Testis (tissue), 2 donors: ENCODE measurements at regions not wholly inside any gene's neighbourhood (a gene's known extent, or its start where the extent isn't known, plus 50 kb on each side); places are given as distances from the start of the nearest gene placed in this dataset.

Experiments used
- DNase-seq: peaks from one replicate; pipeline ENCODE4 v3.0.0-alpha.2; 2019
- H3K27ac ChIP-seq, 2 donors: fragments of 200-600 bp; sonication (generic); one replicate each; pipeline ENCODE4 v1.5.1; 2019
- H3K27me3 ChIP-seq: fragments of 200-600 bp; sonication (generic); one replicate; pipeline ENCODE4 v1.5.1; 2019
- H3K36me3 ChIP-seq: fragments of 200-600 bp; sonication (generic); one replicate; pipeline ENCODE4 v1.5.1; 2017; ENCODE audit warnings: low read depth; ENCODE audit errors: missing control alignments
- H3K4me1 ChIP-seq: fragments of 200-600 bp; sonication (generic); one replicate; pipeline ENCODE4 v1.5.1; 2019
- H3K4me3 ChIP-seq, 2 donors: fragments of 200-600 bp; sonication (generic); one replicate each; pipeline ENCODE4 v1.5.1; 2017 to 2019
- H3K9me3 ChIP-seq: fragments of 200-600 bp; sonication (generic); one replicate; pipeline ENCODE4 v1.5.1; 2017
- CTCF ChIP-seq, 3 experiments: fragments of 450-650 bp in 2 of 3; fragments of 200-600 bp in 1 of 3; sonication (generic) in 1 of 3; IDR thresholded peaks; one replicate each; pipeline ENCODE4 v1.5.1; 2016 to 2019; ENCODE audit warnings: antibody characterized with exemption in 3 of 3, mild to moderate bottlenecking in 2 of 3, moderate library complexity in 1 of 3
- POLR2A ChIP-seq: fragments of 450-650 bp; IDR thresholded peaks from one replicate; pipeline ENCODE4 v1.6.1; 2017; ENCODE audit warnings: antibody characterized with exemption, mild to moderate bottlenecking, moderate library complexity
- WGBS, 2 donors: methylation state at CpG; one replicate each; pipeline ENCODE4 v1.1.5; 2018; 5-methylcytosine and 5-hydroxymethylcytosine counted together
- intact Hi-C: fragments of 100-400 bp; cut with DNase I; formaldehyde crosslinking; loops from one replicate; pipeline ENCODE4 v1.15.1; 2023; ENCODE audit warnings: low total_unique reads

GRCh38 chr18:1528964-1529509 lies 624.4 kb downstream of the ADCYAP1 start:
- 73 to 83% methylated on average over 2 of the region's 2 CpGs for WGBS, 2 donors
- no peak for TF ChIP-seq POLR2A
- TF ChIP-seq CTCF (IDR thresholded peaks at IDR 0.05), result no peak
- H3K9me3 ChIP-seq, result no peaks in the 10 kb centered on the region
- H3K4me3 ChIP-seq, result no peak overlapping the region
- intact Hi-C loops, result no loop called here
- H3K27me3 ChIP-seq, result no peaks in the 10 kb centered on the region
- no peak overlapping the region for H3K27ac ChIP-seq
- no peaks in the 10 kb centered on the region for H3K4me1 ChIP-seq
- DNase-seq, result no peak
- no peaks in the 10 kb centered on the region for H3K36me3 ChIP-seq

- H3K4me3 ChIP-seq, result no peak overlapping the region
- H3K27me3 ChIP-seq, result no peaks in the 10 kb centered on the region
- no peaks in the 10 kb centered on the region for H3K36me3 ChIP-seq
- no peaks in the 10 kb centered on the region for H3K9me3 ChIP-seq
- no peak for DNase-seq
- TF ChIP-seq POLR2A (no peak), CTCF (IDR thresholded peaks at IDR 0.05) (no peak)
- H3K4me1 ChIP-seq, result no peaks in the 10 kb centered on the region
- intact Hi-C loops, result no loop called here
- H3K27ac ChIP-seq, result no peak overlapping the region
Measured at GRCh38 chr18:1530650-1531049, 626.0 kb downstream of the ADCYAP1 start.

GRCh38 chr18:1539276-1539675 lies 634.6 kb downstream of the ADCYAP1 start:
- intact Hi-C loops, result no loop called here
- Histone ChIP-seq H3K27ac (no peak overlapping the region), H3K36me3 (no peaks in the 10 kb centered on the region), H3K4me1 (no peaks in the 10 kb centered on the region), H3K27me3 (no peaks in the 10 kb centered on the region), H3K9me3 (no peaks in the 10 kb centered on the region), H3K4me3 (no peak overlapping the region)
- WGBS, 2 donors, result 84 to 86% methylated on average over 2 of the region's 2 CpGs
- no peak for TF ChIP-seq POLR2A
- no peak for DNase-seq

DNA sequence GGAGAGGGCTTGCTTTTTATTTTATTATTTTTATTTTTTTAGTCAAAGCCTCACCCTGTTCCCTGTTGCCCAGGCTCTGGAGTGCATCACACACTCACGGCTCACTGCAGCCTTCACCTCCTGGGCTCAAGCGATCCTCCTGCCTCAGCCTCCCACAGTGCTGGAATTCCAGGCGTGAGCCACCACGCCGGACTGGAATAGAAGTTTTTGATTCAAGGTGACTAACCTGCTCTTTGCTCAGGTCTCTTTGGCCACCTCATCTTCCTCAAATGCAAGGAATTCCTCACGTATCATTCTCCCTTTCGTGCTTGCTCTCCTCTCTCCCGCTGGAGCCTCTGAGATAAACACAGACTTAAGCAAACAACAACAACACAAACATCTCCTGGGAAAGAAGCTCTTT lies 636.8 kb downstream of the ADCYAP1 start:
- no peak for DNase-seq
- TF ChIP-seq POLR2A, result no peak
- no peak for TF ChIP-seq CTCF (IDR thresholded peaks at IDR 0.05)
- H3K9me3 ChIP-seq, result no peaks in the 10 kb centered on the region
- H3K27me3 ChIP-seq, result no peaks in the 10 kb centered on the region
- 84 to 86% methylated on average over 8 of the region's 8 CpGs for WGBS, 2 donors
- no peaks in the 10 kb centered on the region for H3K36me3 ChIP-seq
- no peak overlapping the region for H3K4me3 ChIP-seq
- no peak overlapping the region for H3K27ac ChIP-seq
- no peaks in the 10 kb centered on the region for H3K4me1 ChIP-seq
- intact Hi-C loops, result no loop called here

DNA sequence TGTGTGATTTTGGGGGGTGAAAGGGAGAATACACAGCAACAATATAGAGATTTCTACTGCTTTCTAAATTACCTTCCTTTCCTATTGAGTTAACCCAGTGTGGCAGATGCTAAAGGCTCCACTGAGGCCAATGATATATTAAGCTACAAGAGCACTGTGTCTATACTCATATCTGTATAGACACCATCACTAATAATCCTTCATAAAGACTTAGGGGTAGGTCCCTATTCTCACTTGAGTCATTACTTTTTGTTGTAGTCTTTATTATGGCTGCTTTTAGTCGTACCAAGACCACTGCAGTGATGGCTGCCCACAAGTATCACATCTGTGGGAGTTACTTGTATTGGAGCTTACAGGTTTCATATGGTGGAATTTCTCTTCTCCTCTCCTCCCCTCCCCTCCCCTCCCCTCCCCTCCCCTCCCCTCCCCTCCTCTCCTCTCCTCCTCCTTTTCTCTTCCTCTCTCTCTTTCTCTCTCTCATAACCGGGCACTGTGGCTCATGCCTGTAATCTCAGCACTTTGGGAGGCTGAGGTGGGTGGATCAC lies 637.6 kb downstream of the ADCYAP1 start:
- DNase-seq, result no peak
- no peak overlapping the region for H3K27ac ChIP-seq
- no peaks in the 10 kb centered on the region for H3K4me1 ChIP-seq
- no peak for TF ChIP-seq CTCF (IDR thresholded peaks at IDR 0.05)
- TF ChIP-seq POLR2A, result no peak
- WGBS, 2 donors, result 78 to 94% methylated on average over 2 of the region's 2 CpGs
- H3K4me3 ChIP-seq, result no peak overlapping the region
- no peaks in the 10 kb centered on the region for H3K9me3 ChIP-seq
- no peaks in the 10 kb centered on the region for H3K27me3 ChIP-seq
- intact Hi-C loops, result no loop called here
- H3K36me3 ChIP-seq, result no peaks in the 10 kb centered on the region
